Upper lobe of right lung (tissue), 1 donor: ENCODE measurements at regions not wholly inside any gene's neighbourhood (a gene's known extent, or its start where the extent isn't known, plus 50 kb on each side); places are given as distances from the start of the nearest gene placed in this dataset.

Experiments used
- ATAC-seq: fragments of 200-7000 bp; cut with Tn5 transposase; one replicate; pipeline ENCODE4 v1.9.1; 2020; ENCODE audit warnings: mild to moderate bottlenecking, moderate library complexity
- DNase-seq: peaks from one replicate; pipeline ENCODE4 v3.0.0-alpha.2; 2020
- H3K27ac ChIP-seq: fragments of 200-600 bp; one replicate; pipeline ENCODE4 v1.8.0; 2022
- H3K27me3 ChIP-seq: fragments of 200-600 bp; one replicate; pipeline ENCODE4 v1.8.0; 2022; ENCODE audit warnings: mild to moderate bottlenecking
- H3K36me3 ChIP-seq: fragments of 200-600 bp; one replicate; pipeline ENCODE4 v1.8.0; 2022
- H3K4me1 ChIP-seq: fragments of 200-600 bp; one replicate; pipeline ENCODE4 v1.8.0; 2022
- H3K4me3 ChIP-seq: fragments of 200-600 bp; one replicate; pipeline ENCODE4 v1.8.0; 2022; ENCODE audit warnings: mild to moderate bottlenecking
- H3K9me3 ChIP-seq: fragments of 200-600 bp; one replicate; pipeline ENCODE4 v1.8.0; 2022
- CTCF ChIP-seq: fragments of 200-600 bp; IDR thresholded peaks from one replicate; pipeline ENCODE4 v1.8.0; 2022; ENCODE audit warnings: antibody characterized with exemption
- intact Hi-C: fragments of 100-400 bp; cut with DNase I; formaldehyde crosslinking; loops from one replicate; pipeline ENCODE4 v1.11.0; 2022
- donor health status: DM: no; HTN: yes; CAD: no; lungs with severe emphysema.

GRCh38 chr4:10188400-10189004 is 71.9 kb upstream of the WDR1 start:
- H3K36me3 ChIP-seq, result no peaks in the 10 kb centered on the region
- intact Hi-C loops, result no loop called here
- H3K4me1 ChIP-seq, result no peaks in the 10 kb centered on the region
- ATAC-seq (no peak), DNase-seq (no peak)
- H3K9me3 ChIP-seq, result no peaks in the 10 kb centered on the region
- no peak for TF ChIP-seq CTCF
- H3K4me3 ChIP-seq, result no peak overlapping the region
- no peak overlapping the region for H3K27ac ChIP-seq
- no peaks in the 10 kb centered on the region for H3K27me3 ChIP-seq

GRCh38 chr4:10186228-10187214 is 69.9 kb upstream of the WDR1 start:
- no peaks in the 10 kb centered on the region for H3K4me1 ChIP-seq
- H3K27me3 ChIP-seq, result no peaks in the 10 kb centered on the region
- no peak for TF ChIP-seq CTCF
- intact Hi-C loops, result no loop called here
- no peak overlapping the region for H3K4me3 ChIP-seq
- no peak for DNase-seq
- H3K36me3 ChIP-seq, result no peaks in the 10 kb centered on the region
- no peak overlapping the region for H3K27ac ChIP-seq
- no peak for ATAC-seq
- H3K9me3 ChIP-seq, result no peaks in the 10 kb centered on the region

GRCh38 chr4:10185518-10186227 is 69.1 kb upstream of the WDR1 start:
- no peak for ATAC-seq
- intact Hi-C loops, result no loop called here
- no peak for DNase-seq
- no peaks in the 10 kb centered on the region for H3K9me3 ChIP-seq
- H3K36me3 ChIP-seq, result no peaks in the 10 kb centered on the region
- no peak for TF ChIP-seq CTCF
- no peak overlapping the region for H3K4me3 ChIP-seq
- H3K27ac ChIP-seq, result no peak overlapping the region
- H3K4me1 ChIP-seq, result no peaks in the 10 kb centered on the region
- no peaks in the 10 kb centered on the region for H3K27me3 ChIP-seq

- no peaks in the 10 kb centered on the region for H3K36me3 ChIP-seq
- DNase-seq (no peak), ATAC-seq (no peak)
- no peak overlapping the region for H3K4me3 ChIP-seq
- TF ChIP-seq CTCF, result no peak
- no peaks in the 10 kb centered on the region for H3K27me3 ChIP-seq
- no peaks in the 10 kb centered on the region for H3K9me3 ChIP-seq
- H3K4me1 ChIP-seq, result no peaks in the 10 kb centered on the region
- intact Hi-C loops, result no loop called here
- H3K27ac ChIP-seq, result no peak overlapping the region
These were observed 67.9 kb upstream of the WDR1 start for GRCh38 chr4:10184501-10184938.

- ATAC-seq, result no peak
- Histone ChIP-seq H3K9me3 (no peaks in the 10 kb centered on the region), H3K27ac (no peak overlapping the region), H3K27me3 (no peaks in the 10 kb centered on the region), H3K36me3 (no peaks in the 10 kb centered on the region), H3K4me3 (no peak overlapping the region), H3K4me1 (no peaks in the 10 kb centered on the region)
- no peak for DNase-seq
- TF ChIP-seq CTCF, result no peak
- intact Hi-C loops, result no loop called here
These were observed 67.4 kb upstream of the WDR1 start for GRCh38 chr4:10184041-10184440.
